ENCODE measurements at regions not wholly inside any gene's neighbourhood (a gene's known extent, or its start where the extent isn't known, plus 50 kb on each side); places are given as distances from the start of the nearest gene placed in this dataset.

DNA sequence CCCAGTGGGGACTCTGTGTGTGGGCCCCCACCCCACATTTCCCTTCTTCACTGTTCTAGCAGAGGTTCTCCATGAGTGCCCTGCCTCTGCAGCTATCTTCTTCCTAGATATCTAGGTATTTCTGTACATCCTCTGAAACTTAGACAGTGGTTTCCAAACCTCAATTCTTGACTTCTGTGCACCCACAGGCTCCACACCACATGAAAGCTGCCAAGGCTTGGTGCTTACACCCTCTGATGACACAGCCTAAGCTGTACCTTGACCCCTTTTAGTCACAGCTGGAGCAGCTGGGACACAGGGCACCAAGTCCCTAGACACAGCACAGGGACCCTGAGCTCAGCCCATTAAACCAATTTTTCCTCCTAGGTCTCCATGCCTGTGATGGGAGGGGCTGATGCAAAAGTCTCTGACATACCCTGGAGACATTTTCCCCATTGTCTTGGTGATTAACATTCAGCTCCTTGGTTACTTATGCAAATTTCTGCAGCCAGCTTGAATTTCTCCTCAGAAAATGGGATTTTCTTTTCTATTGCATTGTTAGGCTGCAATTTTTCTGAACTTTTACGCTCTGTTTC, 304.5 kb downstream of the OTOL1 start:
- DNase-seq (ENCODE audit: low read depth in 2 of 2), result no peak

DNA sequence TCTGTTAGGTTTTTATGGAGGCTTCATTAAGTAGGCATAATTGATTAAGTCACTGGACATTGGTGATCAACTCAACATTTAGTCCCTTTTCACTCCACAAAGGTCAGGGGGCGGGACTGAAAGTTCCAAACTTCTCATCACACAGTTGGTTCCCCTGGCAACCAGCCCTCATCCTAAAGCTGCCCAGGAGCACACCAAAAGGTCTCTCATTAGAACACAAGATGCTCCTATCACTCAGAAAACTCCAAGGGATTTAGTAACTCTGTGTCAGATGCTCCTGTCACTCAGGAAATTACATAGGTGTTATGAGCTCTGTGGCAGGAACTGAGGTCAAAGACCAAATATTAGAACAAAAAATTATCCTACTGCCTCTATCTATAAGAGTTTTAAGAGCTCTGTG, 321.5 kb downstream of the OTOL1 start:
- no peak for DNase-seq (ENCODE audit: low read depth in 2 of 2)

DNA sequence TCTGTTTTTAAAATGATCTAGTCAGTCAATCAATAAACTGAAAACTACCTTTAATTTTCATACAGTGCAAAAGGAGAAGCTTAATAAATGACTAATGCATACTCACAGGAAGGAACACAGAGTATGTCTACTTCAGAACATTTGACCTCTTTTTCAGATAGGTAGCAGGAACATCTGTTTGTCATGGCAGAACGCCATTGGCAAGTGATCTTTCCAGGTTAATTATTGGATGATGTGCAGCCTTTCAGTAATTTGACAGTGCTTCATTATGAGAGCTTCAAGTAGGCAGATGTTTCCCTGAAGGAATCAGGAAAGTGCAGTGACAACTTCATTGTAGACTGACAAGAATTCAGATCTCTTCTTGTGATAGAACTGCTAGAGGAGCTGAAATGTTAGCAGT, 325.0 kb downstream of the OTOL1 start:
- no peak for DNase-seq (ENCODE audit: low read depth in 2 of 2)

DNA sequence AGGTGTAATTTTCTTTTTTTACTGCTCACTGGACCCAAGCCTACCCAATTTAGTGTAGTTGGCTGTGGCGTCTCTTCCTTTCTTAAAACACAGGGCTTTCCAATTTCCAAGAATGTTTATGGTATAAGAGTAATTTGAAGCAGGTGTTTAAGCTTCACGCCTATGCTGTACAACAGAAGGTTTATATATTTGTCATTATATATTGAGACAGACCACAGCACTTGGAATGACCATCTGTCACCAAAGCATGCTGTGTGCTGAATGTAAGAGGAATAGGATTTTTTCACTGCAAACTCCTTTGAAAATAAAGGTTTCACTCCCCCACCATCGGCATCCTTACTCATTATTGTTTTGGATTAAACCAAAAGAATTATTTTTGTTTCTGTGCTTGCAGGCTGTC, 325.7 kb downstream of the OTOL1 start:
- no peak for DNase-seq (ENCODE audit: low read depth in 2 of 2)

DNA sequence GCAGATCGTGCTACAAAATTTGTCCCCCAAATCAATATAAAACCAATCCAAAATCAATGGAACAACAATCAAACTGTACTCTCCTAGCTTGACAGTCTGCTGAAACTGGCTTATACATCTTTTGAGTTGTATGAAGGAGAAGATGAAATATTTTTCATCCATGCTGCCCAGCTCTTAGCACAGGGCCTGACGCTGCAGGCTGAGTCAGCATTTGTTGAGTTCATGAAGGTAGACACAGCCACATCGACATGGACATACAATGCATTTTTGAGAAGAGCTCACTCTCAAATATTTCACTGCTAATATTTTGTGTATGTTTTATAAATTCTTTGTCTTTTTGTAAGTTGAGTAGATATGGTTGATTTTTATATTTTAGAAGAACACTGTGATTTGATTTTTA, 327.3 kb downstream of the OTOL1 start:
- DNase-seq (ENCODE audit: low read depth in 2 of 2), result no peak

DNA sequence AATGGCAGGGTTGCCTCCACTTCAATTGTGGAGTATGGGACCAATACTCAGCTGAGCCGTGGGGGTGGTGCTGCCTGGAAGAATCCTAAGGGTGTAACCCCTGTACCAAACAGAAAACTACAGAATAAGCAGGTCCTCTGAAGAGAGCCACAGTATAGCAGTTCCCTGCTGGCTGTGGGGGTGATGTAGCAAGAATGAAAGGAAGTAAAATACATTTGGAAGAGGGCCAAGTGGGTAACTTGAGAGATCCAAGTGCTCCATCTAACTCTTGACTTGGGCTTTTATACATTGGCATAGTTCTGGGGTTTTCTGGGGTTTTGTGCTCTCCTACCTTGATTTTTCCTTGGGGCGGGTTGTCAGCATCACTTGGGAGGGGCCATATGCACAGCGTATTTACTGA, 341.4 kb downstream of the OTOL1 start:
- DNase-seq (ENCODE audit: low read depth in 2 of 2), result no peak

DNA sequence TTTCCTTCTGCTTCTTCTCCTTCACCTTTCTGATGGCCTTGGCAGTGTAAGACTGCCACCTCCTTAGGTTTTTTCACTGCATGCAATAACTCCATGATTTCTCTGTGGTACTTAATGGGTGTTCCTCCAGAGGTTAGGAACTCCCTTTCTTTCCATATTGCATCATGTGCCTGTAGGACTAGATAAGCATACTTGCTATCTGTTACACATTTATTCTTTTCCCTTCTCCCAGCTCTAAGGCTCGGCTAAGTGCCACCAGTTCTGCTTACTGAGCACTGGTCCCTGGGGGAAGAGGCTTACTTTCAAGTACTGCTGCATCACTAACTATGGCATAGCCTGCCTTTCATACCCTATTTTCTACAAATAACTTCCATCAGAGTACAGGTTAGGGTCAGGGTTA, 351.8 kb downstream of the OTOL1 start:
- no peak for DNase-seq (ENCODE audit: low read depth in 2 of 2)

DNA sequence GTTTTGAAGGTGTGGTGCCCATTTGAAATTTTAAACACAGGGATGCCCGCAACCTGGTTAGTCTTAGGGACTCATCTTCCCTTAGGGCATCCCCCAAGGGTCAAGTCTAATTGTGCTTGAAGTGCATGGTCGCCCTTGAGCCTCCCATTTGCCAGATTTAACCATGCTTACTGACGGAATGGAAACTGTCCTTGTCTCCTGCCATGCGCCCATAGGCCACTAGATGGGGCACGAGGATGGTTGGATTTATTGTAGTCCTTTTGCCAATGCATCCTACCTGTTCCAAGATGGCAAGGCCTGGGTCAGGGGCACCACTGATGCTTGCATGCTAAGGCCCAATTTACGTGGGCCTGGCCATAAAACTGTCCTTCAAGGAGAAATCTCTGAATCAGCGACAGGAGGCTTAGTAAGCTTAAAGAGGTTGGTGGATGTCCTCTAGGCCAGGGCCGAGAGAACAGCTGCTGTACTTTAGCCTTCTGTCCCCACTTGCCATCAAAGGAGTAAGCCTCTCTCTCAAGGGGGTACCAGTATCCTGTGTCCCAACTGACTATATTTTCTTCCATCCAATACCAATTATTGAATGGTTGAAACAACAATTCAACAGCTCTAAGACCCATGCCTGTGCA, 355.4 kb downstream of the OTOL1 start:
- peak in 1 of 2 donors; percentile 12 for DNase-seq (ENCODE audit: low read depth in 2 of 2)

DNA sequence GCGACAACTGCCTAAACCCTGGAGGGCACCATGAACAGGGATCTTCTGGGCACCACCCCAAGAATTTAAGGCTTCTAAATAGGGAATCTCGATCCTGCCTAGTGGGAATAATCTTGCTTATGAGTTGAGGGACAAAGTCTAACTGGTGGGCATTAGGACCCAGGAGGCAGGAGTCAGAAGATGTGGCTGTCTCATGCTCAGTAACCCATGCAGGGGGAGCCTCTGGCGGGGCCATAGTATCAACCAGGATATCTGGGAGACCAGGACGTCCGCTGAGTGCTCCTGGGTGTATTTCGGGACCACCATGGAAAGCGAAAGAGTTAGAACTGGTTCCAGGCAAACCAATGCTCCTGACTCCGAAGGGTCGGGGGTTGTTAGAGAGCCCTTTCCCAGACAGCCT, 356.1 kb downstream of the OTOL1 start:
- no peak for DNase-seq (ENCODE audit: low read depth in 2 of 2)

DNA sequence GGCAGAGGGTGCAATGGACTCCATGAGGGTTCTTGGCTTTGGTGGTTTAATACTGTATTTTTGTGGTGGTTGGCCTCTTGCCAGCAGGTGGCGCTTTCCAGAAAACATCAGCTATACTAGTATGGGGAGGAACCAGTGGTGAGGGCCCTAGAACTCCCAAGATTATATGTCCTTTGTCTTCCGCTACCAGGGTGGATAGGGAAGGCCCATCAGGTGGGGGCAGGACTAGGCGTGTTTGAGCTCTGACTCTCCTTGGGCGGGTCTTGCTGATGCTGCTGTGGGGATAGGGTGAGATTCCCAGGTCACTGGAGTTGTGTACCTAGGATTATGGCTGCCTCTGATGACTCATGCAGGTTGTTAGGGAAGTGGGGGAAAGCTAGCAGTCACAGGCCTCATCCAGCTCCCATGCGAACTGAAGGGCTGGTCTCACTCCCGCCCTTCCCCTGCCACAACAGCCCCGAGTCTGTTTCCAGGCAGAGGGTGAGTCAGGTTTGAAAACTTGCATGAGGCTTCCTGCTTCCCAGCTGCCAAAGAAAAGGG, 357.7 kb downstream of the OTOL1 start:
- no peak for DNase-seq (ENCODE audit: low read depth in 2 of 2)

DNA sequence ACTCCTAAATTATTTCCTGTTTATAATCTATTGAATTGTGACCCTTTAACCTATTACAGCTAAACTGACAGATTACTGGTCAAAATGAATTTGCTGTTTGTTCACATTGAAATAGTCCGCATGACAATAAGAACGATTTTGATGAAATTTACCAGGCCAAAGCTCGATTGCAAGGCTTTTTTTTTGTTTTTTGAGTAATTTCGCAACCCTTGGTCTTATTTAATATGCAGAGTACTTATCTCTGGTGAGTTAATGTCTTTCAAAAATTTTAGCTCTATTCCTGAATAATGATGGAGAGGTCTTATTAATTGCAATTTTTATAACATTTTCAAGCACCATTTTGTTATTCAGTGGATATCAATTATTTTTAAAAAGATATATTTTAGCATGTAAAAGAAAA, 362.4 kb downstream of the OTOL1 start:
- no peak for DNase-seq (ENCODE audit: low read depth in 2 of 2)

DNA sequence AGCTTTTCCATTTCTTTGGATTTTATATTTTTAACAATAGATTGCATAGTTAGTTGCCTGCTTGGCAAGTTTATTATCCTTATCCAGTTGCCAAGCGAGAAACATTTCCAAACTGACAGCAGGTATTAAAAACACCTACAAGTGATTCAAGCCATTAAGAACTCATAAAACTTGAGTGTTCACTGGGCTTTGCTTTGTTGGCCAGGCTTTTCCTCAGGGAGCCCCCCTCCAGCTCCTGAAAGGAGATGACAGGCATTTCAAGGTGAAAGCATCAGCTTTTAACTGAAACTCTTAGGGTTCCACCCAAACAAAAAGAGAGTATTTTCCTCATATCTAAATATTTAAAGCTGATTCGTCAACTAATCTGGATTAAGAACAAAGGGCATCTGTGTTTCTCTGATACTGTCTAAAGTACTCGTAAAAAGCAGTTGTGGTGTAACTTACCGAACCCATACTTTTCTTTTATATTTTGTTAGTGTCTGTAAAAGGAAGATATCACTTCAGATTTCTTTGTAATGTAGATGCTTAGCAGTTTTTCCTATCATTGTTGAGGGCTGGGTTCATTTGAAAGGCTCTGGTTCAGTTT, 363.4 kb downstream of the OTOL1 start:
- no peak for DNase-seq (ENCODE audit: low read depth in 2 of 2)

DNA sequence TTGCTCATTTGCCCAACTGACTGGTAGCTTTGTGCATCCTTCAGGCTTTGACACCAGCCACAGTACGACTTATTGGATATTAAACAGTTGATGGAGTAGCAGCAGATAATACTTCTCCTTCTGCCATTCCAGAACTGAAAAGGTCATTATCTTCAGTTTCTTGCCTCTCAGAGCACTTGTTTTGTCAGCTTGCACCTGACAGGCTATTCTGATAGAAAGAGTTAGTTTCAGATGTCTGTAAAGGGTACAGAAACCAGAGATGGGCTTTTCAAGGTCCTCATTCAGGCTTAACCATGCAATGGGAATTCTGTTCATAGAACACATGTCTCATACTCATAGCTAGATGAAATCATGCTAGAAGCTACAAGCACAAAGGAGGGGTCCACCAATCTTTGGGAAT, 367.2 kb downstream of the OTOL1 start:
- DNase-seq (ENCODE audit: low read depth in 2 of 2), result no peak

DNA sequence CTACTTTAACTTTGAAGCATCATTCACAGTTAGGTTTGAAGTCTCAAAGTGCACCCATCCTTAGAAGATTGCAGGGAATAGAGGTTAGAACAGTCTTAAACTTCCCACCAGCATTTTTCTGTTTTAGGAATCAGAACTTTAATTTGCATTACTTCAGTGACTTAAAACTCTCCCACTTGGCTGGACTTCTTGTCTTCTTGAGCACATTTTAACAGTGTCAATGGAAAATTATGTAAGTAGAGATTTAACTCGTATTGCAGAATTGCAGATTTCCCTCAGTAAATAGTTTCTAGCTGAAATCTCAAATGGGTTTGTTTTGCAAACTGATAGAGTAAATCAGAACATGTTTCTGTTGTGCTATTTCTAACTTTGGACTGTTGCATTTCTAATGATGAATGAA, 369.6 kb downstream of the OTOL1 start:
- DNase-seq (ENCODE audit: low read depth in 2 of 2), result no peak

DNA sequence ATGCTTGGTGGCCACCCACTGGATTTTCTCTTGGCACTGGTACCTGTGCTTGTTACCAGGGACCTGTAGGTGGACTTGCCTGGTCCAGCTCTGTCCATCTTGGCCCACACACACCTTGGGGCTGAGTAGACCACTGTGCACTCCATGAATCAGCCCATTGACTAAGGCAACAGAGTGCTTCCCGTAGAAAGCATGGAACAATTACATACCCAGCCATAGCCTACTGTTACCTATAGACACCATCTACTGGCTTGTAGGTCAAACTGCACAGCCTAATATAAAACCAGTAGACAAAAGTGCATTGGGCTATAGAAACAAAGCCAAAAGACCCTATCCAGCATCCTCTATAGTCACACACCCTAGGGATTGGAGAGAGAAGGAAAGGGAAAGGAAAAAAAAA, 378.9 kb downstream of the OTOL1 start:
- no peak for DNase-seq (ENCODE audit: low read depth in 2 of 2)

DNA sequence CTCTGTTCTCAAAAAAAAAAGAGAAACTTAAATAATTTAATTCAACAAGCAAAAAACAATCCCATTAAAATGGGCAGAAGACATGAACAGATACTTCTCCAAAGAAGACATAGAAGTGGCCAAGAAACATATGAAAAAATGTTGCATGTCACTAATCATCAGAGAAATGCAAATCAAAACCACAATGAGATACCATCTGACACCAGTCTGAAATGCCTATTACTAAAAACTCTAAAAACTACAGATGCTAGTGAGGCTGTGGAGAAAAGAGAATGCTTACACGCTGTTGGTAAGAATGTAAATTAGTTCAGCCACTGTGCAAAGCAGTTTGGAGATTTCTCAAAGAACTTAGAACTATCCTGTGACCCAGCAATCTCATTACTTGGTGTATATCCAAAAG, 382.9 kb downstream of the OTOL1 start:
- DNase-seq (ENCODE audit: low read depth in 2 of 2), result no peak

DNA sequence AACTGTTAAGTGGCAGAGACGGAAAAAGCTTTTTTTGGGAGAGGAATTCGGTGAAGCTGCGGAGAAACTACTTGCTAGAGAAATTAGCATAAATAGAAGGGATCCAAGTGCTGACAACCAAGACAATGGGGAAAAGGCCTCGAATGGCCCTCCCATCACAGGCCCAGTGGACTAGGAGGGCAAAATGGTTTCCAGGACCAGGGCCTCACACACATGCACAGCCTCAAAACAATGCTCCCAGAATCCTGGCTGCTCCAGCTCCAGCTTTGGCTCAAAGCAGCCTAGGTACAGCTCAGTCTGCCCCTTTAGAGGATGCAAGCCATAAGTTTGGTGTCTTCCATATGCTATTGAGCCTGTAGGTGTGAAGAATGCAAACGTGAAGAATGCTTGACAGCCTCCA, 388.2 kb downstream of the OTOL1 start:
- DNase-seq (ENCODE audit: low read depth in 2 of 2), result no peak

DNA sequence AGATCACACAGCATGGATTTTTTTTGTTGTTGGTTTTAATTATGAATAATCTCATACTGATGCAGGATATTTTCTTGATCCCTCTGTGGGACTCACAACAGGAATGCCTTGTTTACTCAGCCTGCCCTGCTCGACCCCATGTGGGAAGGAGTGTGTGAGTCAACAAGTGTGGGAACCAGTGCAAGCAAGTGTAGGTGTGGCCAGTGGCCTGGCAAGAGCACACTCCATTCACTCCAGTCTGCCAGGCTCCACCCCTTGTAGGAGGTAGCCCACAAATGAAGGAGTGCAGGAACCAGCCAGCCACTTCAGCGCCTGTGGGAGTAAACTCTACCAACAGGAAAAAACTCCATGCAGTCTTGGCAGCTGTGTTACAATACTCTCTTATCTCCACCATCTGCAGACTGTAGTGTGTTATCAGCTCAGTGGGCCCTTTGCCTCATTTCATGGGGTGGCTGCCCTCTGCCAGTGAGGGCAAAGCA, 393.6 kb downstream of the OTOL1 start:
- no peak for DNase-seq (ENCODE audit: low read depth in 2 of 2)

DNA sequence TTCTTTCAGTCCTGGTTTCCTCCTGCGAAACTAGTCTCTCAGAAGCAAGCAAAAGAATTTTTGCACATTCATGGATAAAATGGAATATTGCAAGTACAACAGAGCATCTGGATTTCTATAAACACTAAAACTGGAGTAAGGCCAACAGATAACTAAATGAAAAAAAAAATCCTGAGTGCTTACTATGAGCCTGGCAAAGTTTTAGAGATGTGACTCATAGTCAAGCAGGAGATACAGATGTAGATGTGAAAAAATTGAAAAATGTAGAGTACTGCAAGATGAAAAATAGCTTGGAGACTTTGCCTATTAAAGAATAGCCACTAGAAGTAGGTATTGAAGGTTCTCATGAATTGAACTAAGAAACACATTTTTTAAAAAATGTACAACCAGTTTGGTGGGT, 397.4 kb downstream of the OTOL1 start:
- DNase-seq (ENCODE audit: low read depth in 2 of 2), result no peak

DNA sequence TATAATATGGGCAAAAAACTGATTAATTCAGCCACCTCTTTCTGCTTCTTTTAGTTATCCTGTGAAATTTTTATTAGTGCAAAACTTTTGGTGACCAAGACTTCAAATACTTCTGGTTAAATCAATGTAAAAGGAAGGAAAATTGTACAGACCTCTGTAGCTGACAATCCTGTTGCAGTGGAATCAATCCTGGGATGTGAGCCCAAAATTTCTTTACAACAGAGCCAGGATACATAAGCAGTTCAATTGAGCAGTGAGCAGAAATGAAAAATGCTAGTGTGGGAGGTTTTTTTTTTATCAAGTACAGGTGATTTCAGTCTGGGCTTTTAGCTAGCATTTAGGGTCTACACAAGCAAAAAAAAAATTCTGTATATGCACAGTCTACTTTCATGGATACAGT, 398.0 kb downstream of the OTOL1 start:
- DNase-seq (ENCODE audit: low read depth in 2 of 2), result no peak

DNA sequence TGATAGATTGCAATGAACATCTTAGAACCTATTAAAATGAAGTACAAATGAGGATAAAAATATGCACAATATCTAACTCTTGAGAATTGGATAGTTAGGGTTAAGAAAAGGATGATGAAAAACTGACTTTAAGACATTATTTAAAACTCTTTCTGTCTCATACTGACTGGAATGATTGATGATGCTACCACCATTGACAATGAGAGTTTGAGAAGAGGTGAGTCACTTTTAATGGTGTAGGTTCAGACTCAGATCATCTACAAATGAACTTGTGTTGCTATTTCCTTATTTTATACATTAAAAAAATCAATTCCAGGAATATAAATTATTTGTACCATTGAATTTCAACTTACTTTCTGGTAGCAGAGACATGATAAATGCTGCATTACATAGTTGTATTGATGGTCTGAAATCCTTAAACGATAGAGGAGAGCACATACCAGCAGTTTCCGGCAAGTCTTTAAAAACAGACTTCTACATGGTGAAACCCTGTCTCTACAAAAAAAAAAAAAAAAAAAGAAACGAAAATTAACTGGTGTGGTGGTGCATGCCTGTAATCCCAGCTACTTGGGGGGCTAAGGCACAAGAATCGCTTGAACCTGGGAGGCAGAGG, 409.0 kb downstream of the OTOL1 start:
- DNase-seq (ENCODE audit: low read depth in 2 of 2), result no peak

DNA sequence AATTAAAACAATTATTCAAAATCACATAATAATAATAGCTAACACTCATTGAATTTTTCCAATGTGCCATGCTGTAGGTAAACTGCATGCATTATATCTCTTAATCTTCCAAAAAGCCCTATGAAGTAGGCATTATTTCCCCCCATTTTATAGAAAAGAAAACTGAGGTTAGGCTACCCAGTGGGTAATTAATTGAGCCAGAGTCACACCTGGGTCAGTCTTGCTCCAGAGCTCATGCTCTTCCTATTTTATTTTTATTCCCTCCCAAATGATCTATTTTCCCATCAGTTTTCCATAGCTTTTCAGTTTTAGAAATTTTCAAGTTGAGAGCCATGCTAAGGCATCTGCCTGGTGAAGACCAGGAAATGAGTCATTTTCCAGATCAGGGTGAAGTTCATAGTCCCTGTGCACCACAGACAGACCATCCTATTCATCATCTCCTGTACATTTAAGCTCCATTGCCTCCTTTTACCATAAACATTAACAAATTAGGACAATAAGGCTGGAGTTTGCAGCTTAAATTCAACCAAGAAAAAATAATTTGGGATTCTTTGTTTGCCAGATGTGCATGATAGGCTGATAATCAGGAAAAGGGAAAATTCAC, 417.3 kb downstream of the OTOL1 start:
- DNase-seq (ENCODE audit: low read depth in 2 of 2), result no peak
